Testis (tissue), 2 donors: ENCODE measurements at regions not wholly inside any gene's neighbourhood (a gene's known extent, or its start where the extent isn't known, plus 50 kb on each side); places are given as distances from the start of the nearest gene placed in this dataset.
"Not testable (repeated sequence)": the region's sequence is repeated elsewhere in the genome, so short reads cannot be mapped to it uniquely, and the experiment has no call there.

ENCODE experiments used
- CTCF ChIP-seq, 3 experiments: fragments of 450-650 bp in 2 of 3; fragments of 200-600 bp in 1 of 3; sonication (generic) in 1 of 3; IDR thresholded peaks; one replicate each; pipeline ENCODE4 v1.5.1; 2016 to 2019; ENCODE audit warnings: antibody characterized with exemption in 3 of 3, mild to moderate bottlenecking in 2 of 3, moderate library complexity in 1 of 3
- POLR2A ChIP-seq: fragments of 450-650 bp; IDR thresholded peaks from one replicate; pipeline ENCODE4 v1.6.1; 2017; ENCODE audit warnings: antibody characterized with exemption, mild to moderate bottlenecking, moderate library complexity

- TF ChIP-seq CTCF (IDR thresholded peaks at IDR 0.05); POLR2A: not testable (repeated sequence)
Observed at GRCh38 chr9:96090630-96091029, 211.3 kb downstream of the HSD17B3 start.
